ENCODE measurements at regions not wholly inside any gene's neighbourhood (a gene's known extent, or its start where the extent isn't known, plus 50 kb on each side); places are given as distances from the start of the nearest gene placed in this dataset.

DNA sequence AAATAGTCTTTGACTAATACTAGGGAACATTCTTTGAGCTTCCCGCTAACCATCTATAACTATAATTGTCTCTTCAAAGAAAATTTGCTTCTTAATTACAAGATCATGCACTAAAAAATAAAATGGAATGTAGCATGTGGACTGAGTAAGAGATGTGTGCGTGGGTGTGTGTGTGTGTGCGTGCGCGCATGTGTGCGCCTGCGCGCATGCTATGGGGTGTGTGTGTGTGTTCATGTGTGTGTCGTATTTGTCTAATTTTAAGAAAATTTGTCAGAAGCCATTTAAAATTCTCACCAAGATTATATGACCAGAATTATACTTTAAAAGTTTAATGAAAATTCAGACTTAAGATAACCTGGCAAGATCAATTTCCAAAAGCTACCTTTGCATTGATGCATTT lies 593.0 kb downstream of the ACTL7B start:
- Histone ChIP-seq H3K79me1 (ENCODE audit: low read depth in 1 of 2, low read length in 2 of 2) (no peaks in the 10 kb centered on the region), H3K56ac (ENCODE audit: extremely low read depth, insufficient read depth, low read length) (no peak overlapping the region), H4K5ac (ENCODE audit: low read depth, low read length) (no peak overlapping the region), H3K14ac (replicated peaks; ENCODE audit: low read depth, low read length) (no peak overlapping the region), H3K27me3 (ENCODE audit: control insufficient read depth, insufficient read depth, low read length) (no peaks in the 10 kb centered on the region), H3K36me3 (ENCODE audit: control insufficient read depth, insufficient read depth, low read length) (no peaks in the 10 kb centered on the region), H2AK9ac (replicated peaks; ENCODE audit: low read depth, low read length, poor library complexity) (no peak overlapping the region), H2BK15ac (ENCODE audit: low read depth, low read length) (no peak overlapping the region), H4K20me1 (ENCODE audit: insufficient read depth, low read length) (no peaks in the 10 kb centered on the region), H3K18ac (ENCODE audit: low read depth, low read length) (no peak overlapping the region), H3K4me1 (ENCODE audit: control insufficient read depth, insufficient read depth, low read length) (no peaks in the 10 kb centered on the region; the same call in 1 of the 2 replicates), H3K4ac (ENCODE audit: low read depth, low read length) (no peak overlapping the region), H3K9ac (ENCODE audit: low read depth, low read length) (no peak overlapping the region), H3K9me1 (ENCODE audit: insufficient read depth, low read length) (no peaks in the 10 kb centered on the region), H2BK5ac (ENCODE audit: low read depth, low read length, poor library complexity, severe bottlenecking) (no peak overlapping the region), H2AK5ac (ENCODE audit: low read depth, low read length) (no peak overlapping the region), H4K91ac (ENCODE audit: insufficient read depth, low read depth, low read length) (no peak overlapping the region), H3K4me2 (ENCODE audit: low read depth, low read length) (no peak overlapping the region), H3K4me3 (ENCODE audit: insufficient read depth, low read depth, low read length) (no peak overlapping the region), H2BK20ac (ENCODE audit: low read depth, low read length) (no peak overlapping the region), H3K23ac (ENCODE audit: low read depth, low read length) (no peak overlapping the region), H3K27ac (ENCODE audit: insufficient read depth, low read length) (no peak overlapping the region), H4K8ac (ENCODE audit: low read depth in 2 of 2, low read length in 2 of 2) (no peak overlapping the region), H3K9me3 (ENCODE audit: control insufficient read depth, insufficient read depth, low read length) (no peaks in the 10 kb centered on the region), H2AFZ (replicated peaks; ENCODE audit: low read length, poor library complexity) (no peak overlapping the region), H2BK120ac (ENCODE audit: low read depth, low read length) (no peak overlapping the region)
- ChIA-PET CTCF (interaction anchor here (1.1 kb wide), 1 partner anchor 9 kb away, joined by 3 read pairs; no protein-coding TSS in a partner anchor), POLR2A (ENCODE audit: unreplicated experiment) (no interaction called here)
- no peak for ATAC-seq (ENCODE audit: low read depth)
- WGBS, 2 experiments (ENCODE audit: extremely low coverage in 2 of 2, insufficient read length in 1 of 2) = no CpG with 5 or more reads among the region's 9 CpGs
- intact Hi-C loops (cut with micrococcal nuclease) = no loop called here
- no TSS peak for BruUV-seq (replicated peaks)
- in situ Hi-C loops (cut with MboI; ENCODE audit: low sequenced_read_pairs) = no loop called here
- TF ChIP-seq FOS (IDR thresholded peaks at IDR 0.05; ENCODE audit: low read depth, low read length) = no peak
- TF ChIP-seq MAFK (IDR thresholded peaks at IDR 0.05; ENCODE audit: low read depth, low read length) = no peak
- no peak for TF ChIP-seq BHLHE40 (IDR thresholded peaks at IDR 0.05; ENCODE audit: low read depth, low read length)
- no peak for TF ChIP-seq CHD1 (IDR thresholded peaks at IDR 0.05; ENCODE audit: low read depth, low read length)
- TF ChIP-seq NFE2L2 (IDR thresholded peaks at IDR 0.05; ENCODE audit: low read depth, low read length) = no peak
- no peak for TF ChIP-seq POLR2A (IDR thresholded peaks at IDR 0.05; ENCODE audit: low read depth, low read length)
- no peak for TF ChIP-seq MXI1 (IDR thresholded peaks at IDR 0.05; ENCODE audit: borderline replicate concordance, low read depth, low read length)
- TF ChIP-seq, protein P1, sequence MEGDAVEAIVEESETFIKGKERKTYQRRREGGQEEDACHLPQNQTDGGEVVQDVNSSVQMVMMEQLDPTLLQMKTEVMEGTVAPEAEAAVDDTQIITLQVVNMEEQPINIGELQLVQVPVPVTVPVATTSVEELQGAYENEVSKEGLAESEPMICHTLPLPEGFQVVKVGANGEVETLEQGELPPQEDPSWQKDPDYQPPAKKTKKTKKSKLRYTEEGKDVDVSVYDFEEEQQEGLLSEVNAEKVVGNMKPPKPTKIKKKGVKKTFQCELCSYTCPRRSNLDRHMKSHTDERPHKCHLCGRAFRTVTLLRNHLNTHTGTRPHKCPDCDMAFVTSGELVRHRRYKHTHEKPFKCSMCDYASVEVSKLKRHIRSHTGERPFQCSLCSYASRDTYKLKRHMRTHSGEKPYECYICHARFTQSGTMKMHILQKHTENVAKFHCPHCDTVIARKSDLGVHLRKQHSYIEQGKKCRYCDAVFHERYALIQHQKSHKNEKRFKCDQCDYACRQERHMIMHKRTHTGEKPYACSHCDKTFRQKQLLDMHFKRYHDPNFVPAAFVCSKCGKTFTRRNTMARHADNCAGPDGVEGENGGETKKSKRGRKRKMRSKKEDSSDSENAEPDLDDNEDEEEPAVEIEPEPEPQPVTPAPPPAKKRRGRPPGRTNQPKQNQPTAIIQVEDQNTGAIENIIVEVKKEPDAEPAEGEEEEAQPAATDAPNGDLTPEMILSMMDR (conservative IDR thresholded peaks at IDR 0.05; ENCODE audit: low read depth, low read length) = no peak
- TF ChIP-seq RAD21 (IDR thresholded peaks at IDR 0.05; ENCODE audit: low read length) = no peak
- TF ChIP-seq RFX5 (IDR thresholded peaks at IDR 0.05; ENCODE audit: low read depth, low read length) = no peak
- no peak for TF ChIP-seq MAZ (IDR thresholded peaks at IDR 0.05; ENCODE audit: borderline replicate concordance, low read depth, low read length)
- no peak for TF ChIP-seq CEBPB (IDR thresholded peaks at IDR 0.05; ENCODE audit: low read depth, low read length)
- TF ChIP-seq RCOR1 (IDR thresholded peaks at IDR 0.05; ENCODE audit: insufficient replicate concordance, low read length) = no peak
- TF ChIP-seq, protein P2, sequence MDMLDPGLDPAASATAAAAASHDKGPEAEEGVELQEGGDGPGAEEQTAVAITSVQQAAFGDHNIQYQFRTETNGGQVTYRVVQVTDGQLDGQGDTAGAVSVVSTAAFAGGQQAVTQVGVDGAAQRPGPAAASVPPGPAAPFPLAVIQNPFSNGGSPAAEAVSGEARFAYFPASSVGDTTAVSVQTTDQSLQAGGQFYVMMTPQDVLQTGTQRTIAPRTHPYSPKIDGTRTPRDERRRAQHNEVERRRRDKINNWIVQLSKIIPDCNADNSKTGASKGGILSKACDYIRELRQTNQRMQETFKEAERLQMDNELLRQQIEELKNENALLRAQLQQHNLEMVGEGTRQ (IDR thresholded peaks at IDR 0.05; ENCODE audit: low read depth, low read length) = no peak
- TF ChIP-seq SMC3 (IDR thresholded peaks at IDR 0.05; ENCODE audit: low read depth, low read length) = no peak
- TF ChIP-seq, protein P3, sequence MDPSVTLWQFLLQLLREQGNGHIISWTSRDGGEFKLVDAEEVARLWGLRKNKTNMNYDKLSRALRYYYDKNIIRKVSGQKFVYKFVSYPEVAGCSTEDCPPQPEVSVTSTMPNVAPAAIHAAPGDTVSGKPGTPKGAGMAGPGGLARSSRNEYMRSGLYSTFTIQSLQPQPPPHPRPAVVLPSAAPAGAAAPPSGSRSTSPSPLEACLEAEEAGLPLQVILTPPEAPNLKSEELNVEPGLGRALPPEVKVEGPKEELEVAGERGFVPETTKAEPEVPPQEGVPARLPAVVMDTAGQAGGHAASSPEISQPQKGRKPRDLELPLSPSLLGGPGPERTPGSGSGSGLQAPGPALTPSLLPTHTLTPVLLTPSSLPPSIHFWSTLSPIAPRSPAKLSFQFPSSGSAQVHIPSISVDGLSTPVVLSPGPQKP (IDR thresholded peaks at IDR 0.05; ENCODE audit: borderline replicate concordance, low read depth, low read length) = no peak
- no peak for DNase-seq
- dilution Hi-C loops (cut with HindIII; ENCODE audit: low sequenced_read_pairs, unreplicated experiment) = no loop called here
